ENCODE measurements at regions not wholly inside any gene's neighbourhood (a gene's known extent, or its start where the extent isn't known, plus 50 kb on each side); places are given as distances from the start of the nearest gene placed in this dataset.

DNA sequence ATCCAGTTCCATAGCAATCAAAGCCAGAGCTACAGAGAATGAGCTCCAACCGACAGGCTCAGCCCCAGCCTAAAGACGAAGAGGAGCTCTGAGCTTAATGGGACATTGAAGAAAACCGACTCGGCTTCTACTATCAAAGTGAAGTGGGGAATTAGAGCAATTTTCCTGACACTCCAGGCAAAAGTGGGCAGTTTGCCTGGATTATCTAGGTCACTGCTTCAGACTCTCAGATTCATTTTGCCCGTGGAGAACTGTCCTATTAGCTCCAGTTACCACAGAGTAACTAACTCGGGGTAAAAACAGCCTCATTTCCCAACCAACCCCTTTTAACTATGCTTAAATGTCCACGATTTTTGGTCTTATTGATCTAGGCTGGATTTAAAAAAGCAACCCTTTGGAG, 592.1 kb upstream of the NRSN1 start:
- TF ChIP-seq GATA2 (IDR thresholded peaks at IDR 0.05; ENCODE audit: low read depth, low read length) (no peak), GATA3 (IDR thresholded peaks at IDR 0.05; ENCODE audit: low read depth, low read length) (no peak)
